Stimulated activated CD8-positive, alpha-beta memory T cell treated with anti-CD3 and anti-CD28 coated beads, Interleukin-4, amount 100 ng/mL, for 48 hours (primary cell): ENCODE measurements at regions not wholly inside any gene's neighbourhood (a gene's known extent, or its start where the extent isn't known, plus 50 kb on each side); places are given as distances from the start of the nearest gene placed in this dataset.

Experiments
- DNase-seq: peaks from one replicate; pipeline ENCODE4 v3.0.0-alpha.2; 2020

- DNase-seq, result no peak
Observed at GRCh38 chr3:101172516-101172915, 147.9 kb downstream of the IMPG2 start.

- peak; percentile 38 for DNase-seq
Observed at GRCh38 chr3:101171681-101172191, 148.6 kb downstream of the IMPG2 start.

- DNase-seq, result no peak
Observed at GRCh38 chr3:101170806-101171558, 149.4 kb downstream of the IMPG2 start.

GRCh38 chr3:101170062-101170771 is 150.2 kb downstream of the IMPG2 start:
- DNase-seq, result no peak

- no peak for DNase-seq
Observed at GRCh38 chr3:101169516-101169915, 150.9 kb downstream of the IMPG2 start.

- no peak for DNase-seq
Observed at GRCh38 chr3:101167376-101167775, 153.0 kb downstream of the IMPG2 start.

- no peak for DNase-seq
Observed at GRCh38 chr3:101166150-101166549, 154.2 kb downstream of the IMPG2 start.

- DNase-seq, result no peak
Observed at GRCh38 chr3:101163554-101163953, 156.8 kb downstream of the IMPG2 start.

GRCh38 chr3:101159478-101159877 is 160.9 kb downstream of the IMPG2 start:
- DNase-seq, result no peak

GRCh38 chr3:101158374-101158773 is 162.0 kb downstream of the IMPG2 start:
- DNase-seq, result no peak

- no peak for DNase-seq
Observed at GRCh38 chr3:101156787-101157345, 163.5 kb downstream of the IMPG2 start.

GRCh38 chr3:101155825-101156224 is 162.6 kb upstream of the ABI3BP start:
- no peak for DNase-seq

GRCh38 chr3:101154401-101154800 is 161.2 kb upstream of the ABI3BP start:
- DNase-seq, result no peak

GRCh38 chr3:101151286-101151913 is 158.2 kb upstream of the ABI3BP start:
- DNase-seq, result no peak

- no peak for DNase-seq
Observed at GRCh38 chr3:101150504-101150903, 157.3 kb upstream of the ABI3BP start.

GRCh38 chr3:101149707-101150106 is 156.5 kb upstream of the ABI3BP start:
- no peak for DNase-seq

- no peak for DNase-seq
Observed at GRCh38 chr3:101149251-101149650, 156.0 kb upstream of the ABI3BP start.

GRCh38 chr3:101148001-101148400 is 154.8 kb upstream of the ABI3BP start:
- no peak for DNase-seq

- DNase-seq, result no peak
Observed at GRCh38 chr3:101146946-101147345, 153.7 kb upstream of the ABI3BP start.

- DNase-seq, result no peak
Observed at GRCh38 chr3:101144105-101144504, 150.9 kb upstream of the ABI3BP start.

GRCh38 chr3:101143012-101143411 is 149.8 kb upstream of the ABI3BP start:
- DNase-seq, result no peak

- no peak for DNase-seq
Observed at GRCh38 chr3:101142160-101142559, 148.9 kb upstream of the ABI3BP start.

GRCh38 chr3:101141135-101141534 is 147.9 kb upstream of the ABI3BP start:
- DNase-seq, result no peak
